Mesodermal cell (in vitro differentiated cells): ENCODE measurements at regions not wholly inside any gene's neighbourhood (a gene's known extent, or its start where the extent isn't known, plus 50 kb on each side); places are given as distances from the start of the nearest gene placed in this dataset.

Source experiments
- H3K27ac ChIP-seq: 2 replicates; pipeline ENCODE4 v1.7.0; 2013; ENCODE audit warnings: mild to moderate bottlenecking, low read depth, low read length, moderate library complexity; ENCODE audit not compliant: severe bottlenecking
- H3K36me3 ChIP-seq: 2 replicates; pipeline ENCODE4 v1.7.1; 2013; ENCODE audit warnings: mild to moderate bottlenecking, low read length, moderate library complexity; ENCODE audit not compliant: control insufficient read depth, insufficient read depth
- H3K4me1 ChIP-seq: one replicate; pipeline ENCODE4 v1.7.1; 2013; ENCODE audit warnings: mild to moderate bottlenecking, low read length; ENCODE audit not compliant: insufficient read depth, control insufficient read depth, poor library complexity, severe bottlenecking
- H3K4me3 ChIP-seq: 2 replicates; pipeline ENCODE4 v1.7.0; 2013; ENCODE audit warnings: low read length, control low read depth, mild to moderate bottlenecking; ENCODE audit not compliant: insufficient read depth, poor library complexity, severe bottlenecking; ENCODE audit errors: extremely low read depth
- H3K9me3 ChIP-seq: 2 replicates; pipeline ENCODE4 v1.7.1; 2013; ENCODE audit warnings: mild to moderate bottlenecking, low read length, moderate library complexity; ENCODE audit not compliant: control insufficient read depth
- WGBS, 2 experiments: methylation state at CpG; one replicate each; pipeline ENCODE4 v1.1.5; 2013; ENCODE audit warnings: missing lambda C conversion rate in 2 of 2; ENCODE audit not compliant: insufficient coverage in 2 of 2; 5-methylcytosine and 5-hydroxymethylcytosine counted together

DNA sequence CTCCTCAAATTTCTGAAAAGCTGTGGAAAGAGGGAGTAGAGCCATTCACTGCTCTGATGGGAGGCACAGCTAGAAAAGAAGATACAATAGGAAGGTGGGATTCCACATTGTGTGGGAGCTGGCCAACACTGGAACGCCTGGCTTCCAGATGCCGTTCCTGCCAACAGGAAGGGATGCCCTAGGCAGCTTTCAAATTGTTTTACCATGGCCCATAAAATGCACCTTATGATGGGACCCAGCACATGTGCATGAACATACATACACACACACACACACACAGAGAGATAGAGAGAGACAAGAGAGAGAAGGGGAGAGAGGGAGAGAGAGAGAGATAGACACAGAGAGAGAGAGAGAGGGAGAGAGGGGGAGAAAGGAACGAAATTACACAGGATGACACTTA is 86.1 kb upstream of the BZW1 start:
- Histone ChIP-seq H3K36me3 (no peaks in the 10 kb centered on the region), H3K4me1 (no peaks in the 10 kb centered on the region), H3K27ac (no peak overlapping the region), H3K9me3 (no peaks in the 10 kb centered on the region), H3K4me3 (no peak overlapping the region)
- 100% methylated on average over 1 of the region's 3 CpGs; no CpG with 5 or more reads in 1 of the 2 experiments for WGBS, 2 experiments

DNA sequence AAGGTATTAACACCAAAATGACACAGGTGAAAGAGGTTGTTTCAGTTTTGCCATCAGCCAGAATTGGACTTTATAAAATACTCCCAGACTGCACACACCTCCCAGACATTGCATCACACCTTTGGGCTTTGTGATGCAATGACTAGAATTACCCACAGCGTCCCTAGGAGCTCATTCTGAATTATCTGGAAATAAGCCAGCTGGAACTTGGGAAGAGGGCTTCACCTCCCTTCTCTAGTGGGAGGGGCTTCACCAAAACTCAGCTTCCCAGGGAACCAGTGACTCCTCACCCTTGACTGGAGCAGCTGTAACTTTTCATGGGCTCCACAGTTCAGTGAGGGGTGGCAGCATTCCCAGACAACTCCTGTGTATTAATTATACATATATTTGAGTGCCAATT is 83.1 kb upstream of the BZW1 start:
- Histone ChIP-seq H3K36me3 (no peaks in the 10 kb centered on the region), H3K9me3 (no peaks in the 10 kb centered on the region), H3K4me3 (no peak overlapping the region), H3K27ac (no peak overlapping the region), H3K4me1 (no peaks in the 10 kb centered on the region)
- WGBS, 2 experiments, result 89% methylated on average over 1 of the region's 1 CpG; no CpG with 5 or more reads in 1 of the 2 experiments

- WGBS, 2 experiments, result 67 to 83% methylated on average over 1 of the region's 2 CpGs
- Histone ChIP-seq H3K4me1 (no peaks in the 10 kb centered on the region), H3K9me3 (no peaks in the 10 kb centered on the region), H3K4me3 (no peak overlapping the region), H3K36me3 (no peaks in the 10 kb centered on the region), H3K27ac (no peak overlapping the region)
Observed at GRCh38 chr2:200730302-200730701, 81.4 kb upstream of the BZW1 start.

DNA sequence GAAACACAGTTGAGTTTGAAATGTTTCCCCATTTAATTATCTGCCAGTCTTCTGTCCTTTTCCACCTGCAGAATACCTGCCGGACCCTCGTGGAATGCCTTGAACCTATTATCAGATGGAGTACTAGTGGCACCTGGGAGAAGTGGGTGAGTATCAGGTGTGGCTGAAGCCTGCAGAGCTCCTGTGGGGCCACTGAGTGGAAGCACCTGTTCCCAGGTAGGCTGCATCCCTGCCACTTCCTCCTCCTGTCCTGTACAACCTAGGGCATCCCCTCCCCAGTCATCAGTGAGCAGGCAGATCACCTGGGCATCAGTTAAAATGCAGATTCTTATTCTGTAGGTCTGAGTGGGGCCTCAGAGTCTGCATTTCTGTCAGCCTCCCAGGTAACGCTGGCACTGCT is 80.8 kb upstream of the BZW1 start:
- H3K4me1 ChIP-seq, result no peaks in the 10 kb centered on the region
- 80 to 82% methylated on average over 1 of the region's 3 CpGs for WGBS, 2 experiments
- no peak overlapping the region for H3K4me3 ChIP-seq
- no peaks in the 10 kb centered on the region for H3K36me3 ChIP-seq
- no peaks in the 10 kb centered on the region for H3K9me3 ChIP-seq
- no peak overlapping the region for H3K27ac ChIP-seq

DNA sequence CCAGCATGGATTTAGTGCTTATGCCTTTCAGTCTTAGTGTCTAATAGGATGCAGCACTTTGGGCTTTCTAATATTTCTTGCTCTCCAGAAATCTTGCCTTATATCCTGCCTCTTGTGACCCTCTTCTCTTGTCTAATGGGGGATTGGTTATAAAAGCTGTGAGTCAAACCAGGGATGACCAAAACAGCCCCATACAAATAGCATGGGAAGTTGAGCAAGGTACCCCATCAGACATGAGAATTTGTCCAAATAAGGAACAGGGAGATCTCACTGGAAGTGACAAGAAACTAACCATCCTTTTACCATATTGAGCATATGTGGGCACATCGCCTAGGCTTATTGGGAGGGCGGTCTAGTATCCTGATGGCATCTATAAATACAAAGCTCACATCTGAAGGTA is 78.8 kb upstream of the BZW1 start:
- Histone ChIP-seq H3K4me3 (no peak overlapping the region), H3K36me3 (no peaks in the 10 kb centered on the region), H3K27ac (no peak overlapping the region), H3K9me3 (no peaks in the 10 kb centered on the region), H3K4me1 (no peaks in the 10 kb centered on the region)
- WGBS, 2 experiments, result 80% methylated on average over 1 of the region's 2 CpGs; no CpG with 5 or more reads in 1 of the 2 experiments

DNA sequence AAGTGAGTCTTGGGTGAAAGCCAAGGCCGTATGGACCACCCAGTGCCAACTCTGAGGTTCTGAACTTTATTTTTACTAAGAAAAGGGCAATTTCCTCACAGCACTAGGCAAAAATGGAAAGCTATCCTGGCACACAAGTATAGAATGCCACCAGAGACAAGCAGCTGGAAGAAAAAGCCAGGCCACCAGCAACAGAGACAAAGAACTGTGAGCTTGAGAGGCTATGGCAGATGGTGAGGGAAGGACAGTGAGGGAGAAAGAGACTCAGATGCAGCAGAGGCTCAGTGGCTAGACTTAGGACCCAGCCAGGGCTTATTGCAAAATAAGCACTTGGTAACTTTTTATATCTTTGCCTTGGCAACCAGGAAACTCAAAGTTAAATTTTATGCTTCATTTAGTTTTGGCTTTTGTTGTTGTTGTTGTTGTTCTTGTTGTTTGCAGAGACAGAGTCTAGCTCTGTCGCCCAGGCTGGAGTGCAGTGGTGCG is 78.0 kb upstream of the BZW1 start:
- Histone ChIP-seq H3K4me1 (no peaks in the 10 kb centered on the region), H3K36me3 (no peaks in the 10 kb centered on the region), H3K4me3 (no peak overlapping the region), H3K27ac (no peak overlapping the region), H3K9me3 (no peaks in the 10 kb centered on the region)
- 89 to 100% methylated on average over 2 to 3 of the region's 3 CpGs for WGBS, 2 experiments

GRCh38 chr2:200735061-200735460 is 76.6 kb upstream of the BZW1 start:
- Histone ChIP-seq H3K36me3 (no peaks in the 10 kb centered on the region), H3K9me3 (no peaks in the 10 kb centered on the region), H3K4me3 (no peak overlapping the region), H3K27ac (no peak overlapping the region), H3K4me1 (no peaks in the 10 kb centered on the region)
- WGBS, 2 experiments, result 89 to 100% methylated on average over 1 to 3 of the region's 3 CpGs

- Histone ChIP-seq H3K9me3 (no peaks in the 10 kb centered on the region), H3K4me1 (no peaks in the 10 kb centered on the region), H3K4me3 (no peak overlapping the region), H3K36me3 (no peaks in the 10 kb centered on the region), H3K27ac (peak overlapping the region; percentile 16)
- WGBS, 2 experiments, result 32 to 45% methylated on average over 3 of the region's 6 CpGs
Observed at GRCh38 chr2:200736646-200737274, 75.0 kb upstream of the BZW1 start.

- Histone ChIP-seq H3K27ac (no peak overlapping the region), H3K4me3 (no peak overlapping the region), H3K9me3 (no peaks in the 10 kb centered on the region), H3K36me3 (no peaks in the 10 kb centered on the region), H3K4me1 (no peaks in the 10 kb centered on the region)
- WGBS, 2 experiments, result 93% methylated on average over 3 to 4 of the region's 4 CpGs
Observed at GRCh38 chr2:200737585-200737984, 74.1 kb upstream of the BZW1 start.

GRCh38 chr2:200738590-200738989 is 73.1 kb upstream of the BZW1 start:
- Histone ChIP-seq H3K4me1 (no peaks in the 10 kb centered on the region), H3K36me3 (no peaks in the 10 kb centered on the region), H3K27ac (no peak overlapping the region), H3K9me3 (no peaks in the 10 kb centered on the region), H3K4me3 (no peak overlapping the region)
- whole genome bisulfite sequencing, 2 experiments, result 86 to 93% methylated on average over 5 of the region's 7 CpGs

DNA sequence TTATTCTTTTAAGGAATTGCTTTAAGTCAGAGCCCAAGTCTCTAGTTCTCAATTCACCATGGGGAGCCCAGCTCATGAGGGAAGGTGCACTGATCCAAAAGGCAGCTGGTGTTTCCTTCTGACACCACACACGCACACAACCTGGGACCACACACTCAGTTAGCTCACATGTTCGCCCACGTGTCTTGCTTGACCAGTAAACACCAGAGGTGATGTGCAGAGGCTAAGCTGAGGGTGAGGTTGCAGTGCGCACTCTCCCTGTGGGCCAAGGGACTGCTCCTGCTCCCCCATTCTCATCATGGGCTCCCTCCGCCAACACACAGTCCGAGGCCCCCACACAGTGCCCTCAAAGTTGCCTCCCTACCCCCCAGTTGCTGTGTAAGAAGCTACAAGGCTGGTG is 70.8 kb upstream of the BZW1 start:
- WGBS, 2 experiments, result 78 to 87% methylated on average over 4 to 5 of the region's 6 CpGs

More for the DNA sequence above, 70.8 kb upstream of the BZW1 start:
- Histone ChIP-seq H3K9me3 (no peaks in the 10 kb centered on the region), H3K4me3 (no peak overlapping the region), H3K4me1 (no peaks in the 10 kb centered on the region), H3K36me3 (no peaks in the 10 kb centered on the region), H3K27ac (no peak overlapping the region)
